ENCODE measurements at regions not wholly inside any gene's neighbourhood (a gene's known extent, or its start where the extent isn't known, plus 50 kb on each side); places are given as distances from the start of the nearest gene placed in this dataset.

- DNase-seq = no peak
Observed at GRCh38 chr11:19463976-19464375, 223.2 kb upstream of the E2F8 start.

- no peak for DNase-seq
Observed at GRCh38 chr11:19460718-19461405, 220.1 kb upstream of the E2F8 start.

GRCh38 chr11:19459240-19459639 is 218.5 kb upstream of the E2F8 start:
- no peak for DNase-seq

GRCh38 chr11:19458721-19459120 is 218.0 kb upstream of the E2F8 start:
- DNase-seq = no peak

GRCh38 chr11:19458231-19458630 is 217.5 kb upstream of the E2F8 start:
- no peak for DNase-seq

- no peak for DNase-seq
Observed at GRCh38 chr11:19455731-19456130, 215.0 kb upstream of the E2F8 start.

GRCh38 chr11:19453651-19454257 is 213.0 kb upstream of the E2F8 start:
- DNase-seq = no peak

- DNase-seq = no peak
Observed at GRCh38 chr11:19451609-19452008, 210.9 kb upstream of the E2F8 start.

- no peak for DNase-seq
Observed at GRCh38 chr11:19450282-19450681, 209.5 kb upstream of the E2F8 start.

- no peak for DNase-seq
Observed at GRCh38 chr11:19448651-19449050, 207.9 kb upstream of the E2F8 start.

GRCh38 chr11:19447150-19447566 is 206.4 kb upstream of the E2F8 start:
- no peak for DNase-seq

- no peak for DNase-seq
Observed at GRCh38 chr11:19445771-19446170, 205.0 kb upstream of the E2F8 start.

- DNase-seq = no peak
Observed at GRCh38 chr11:19444231-19444630, 203.5 kb upstream of the E2F8 start.

GRCh38 chr11:19442554-19442910 is 201.8 kb upstream of the E2F8 start:
- no peak for DNase-seq

- no peak for DNase-seq
Observed at GRCh38 chr11:19441752-19442553, 201.2 kb upstream of the E2F8 start.

- DNase-seq = no peak
Observed at GRCh38 chr11:19441288-19441687, 200.5 kb upstream of the E2F8 start.

- DNase-seq = no peak
Observed at GRCh38 chr11:19437760-19438159, 197.0 kb upstream of the E2F8 start.

- DNase-seq = no peak
Observed at GRCh38 chr11:19436932-19437331, 196.2 kb upstream of the E2F8 start.

GRCh38 chr11:19435306-19435989 is 194.7 kb upstream of the E2F8 start:
- DNase-seq = no peak

GRCh38 chr11:19433791-19434190 is 193.0 kb upstream of the E2F8 start:
- DNase-seq = no peak

GRCh38 chr11:19433367-19433766 is 192.6 kb upstream of the E2F8 start:
- DNase-seq = no peak

- DNase-seq = no peak
Observed at GRCh38 chr11:19432370-19433061, 191.8 kb upstream of the E2F8 start.
